ENCODE measurements at regions not wholly inside any gene's neighbourhood (a gene's known extent, or its start where the extent isn't known, plus 50 kb on each side); places are given as distances from the start of the nearest gene placed in this dataset.

DNA sequence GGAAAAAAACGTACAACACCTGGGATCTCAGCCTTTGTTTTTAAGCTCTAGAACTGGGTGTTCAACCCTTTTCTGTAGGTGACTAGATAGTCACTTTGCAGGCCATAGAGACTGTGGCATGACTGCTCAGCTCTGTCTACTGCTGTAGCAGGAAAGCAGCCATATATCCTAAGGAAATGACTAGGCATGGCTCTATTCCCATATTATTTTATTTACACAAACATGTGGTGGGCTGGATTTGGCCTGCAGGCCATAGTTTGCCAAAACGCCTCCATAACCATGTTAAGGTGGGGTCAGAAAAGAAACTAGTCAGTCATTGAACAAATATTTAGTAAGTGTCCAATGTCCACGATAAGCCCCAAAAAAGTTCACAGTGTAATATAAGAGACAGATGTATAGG, 452.5 kb downstream of the MCTP2 start:
- TF ChIP-seq CTCF (IDR thresholded peaks at IDR 0.05) (no peak), POLR2A (IDR thresholded peaks at IDR 0.05) (no peak)

Measured in body of pancreas (tissue), 4 donors.